Fibroblast of skin of abdomen (primary cell): ENCODE measurements at regions not wholly inside any gene's neighbourhood (a gene's known extent, or its start where the extent isn't known, plus 50 kb on each side); places are given as distances from the start of the nearest gene placed in this dataset.

Experiments
- DNase-seq: peaks from one replicate; pipeline ENCODE4 v3.0.0-alpha.2; 2013

DNA sequence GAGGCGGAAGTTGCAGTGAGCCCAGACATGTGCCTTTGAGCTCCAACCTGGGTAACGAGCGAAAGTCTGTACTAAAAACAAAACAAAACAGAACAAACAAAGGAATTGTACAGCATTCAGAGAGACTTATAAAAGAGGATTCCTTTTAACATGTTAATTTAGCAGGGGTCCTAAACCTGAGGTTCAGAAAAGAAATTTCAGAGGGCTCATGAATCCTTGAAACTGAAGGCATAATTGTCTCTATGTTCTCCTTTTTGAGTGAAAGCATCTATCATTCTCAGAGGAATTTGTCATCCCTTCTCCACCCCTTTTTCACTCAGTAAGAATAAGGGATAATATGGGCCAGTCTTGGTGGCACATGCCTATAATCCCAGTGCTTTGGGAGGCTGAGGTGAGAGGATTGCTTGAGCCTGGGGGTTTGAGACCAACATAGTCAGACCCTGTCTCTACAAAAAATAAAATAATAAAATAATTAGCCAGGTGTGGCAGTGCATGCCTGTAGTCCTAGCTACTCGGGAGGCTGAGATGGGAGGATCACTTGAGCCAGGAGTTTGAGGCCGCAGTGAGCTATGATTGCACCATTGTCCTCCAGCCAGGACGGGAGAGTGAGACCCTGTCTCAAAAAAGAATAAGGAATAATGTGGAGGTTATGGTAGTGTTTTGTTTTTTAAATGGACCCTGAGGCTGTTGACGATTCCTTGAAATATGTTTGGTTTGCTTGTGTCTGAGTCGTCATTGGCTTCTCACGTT lies 309.1 kb upstream of the C2CD4B start:
- no peak for DNase-seq

DNA sequence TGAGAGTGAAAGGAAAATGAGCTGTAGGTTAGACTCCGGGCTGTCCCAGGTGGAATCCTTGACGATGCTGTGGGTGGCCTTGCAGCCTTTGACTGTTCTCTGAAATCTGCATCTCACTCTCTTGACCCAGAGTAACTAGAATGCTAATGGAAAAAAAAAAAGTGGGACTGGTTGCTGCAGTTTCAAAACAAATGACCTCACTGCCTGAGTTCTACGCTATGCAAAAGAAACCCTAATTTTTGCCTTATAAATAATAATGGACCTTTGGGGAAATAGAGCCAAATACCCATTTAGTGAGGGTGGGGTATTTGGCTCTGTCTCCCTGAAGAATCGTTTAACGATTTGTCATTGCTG lies 309.7 kb upstream of the C2CD4B start:
- DNase-seq: no peak

DNA sequence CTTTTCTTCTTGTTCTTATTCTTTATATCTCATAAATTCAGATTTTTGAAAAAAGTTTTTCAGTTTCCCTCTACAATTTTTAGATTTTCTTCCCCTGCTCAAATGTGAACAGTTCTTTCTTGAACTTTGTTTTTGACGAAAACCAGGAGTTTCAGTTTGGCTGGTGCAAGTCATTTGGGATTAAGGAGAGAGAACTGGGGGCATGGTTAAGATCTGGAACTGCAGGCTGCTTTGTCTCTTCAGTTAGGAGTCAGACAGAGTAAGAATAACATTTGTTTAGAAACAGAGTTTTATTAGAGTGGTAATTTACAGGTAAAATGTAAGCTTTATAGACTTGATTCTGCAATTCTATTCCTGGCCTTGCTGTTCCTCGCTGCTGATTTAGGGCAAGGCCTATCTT lies 310.5 kb upstream of the C2CD4B start:
- DNase-seq: no peak

GRCh38 chr15:62476163-62476562 lies 311.1 kb upstream of the C2CD4B start:
- no peak for DNase-seq

DNA sequence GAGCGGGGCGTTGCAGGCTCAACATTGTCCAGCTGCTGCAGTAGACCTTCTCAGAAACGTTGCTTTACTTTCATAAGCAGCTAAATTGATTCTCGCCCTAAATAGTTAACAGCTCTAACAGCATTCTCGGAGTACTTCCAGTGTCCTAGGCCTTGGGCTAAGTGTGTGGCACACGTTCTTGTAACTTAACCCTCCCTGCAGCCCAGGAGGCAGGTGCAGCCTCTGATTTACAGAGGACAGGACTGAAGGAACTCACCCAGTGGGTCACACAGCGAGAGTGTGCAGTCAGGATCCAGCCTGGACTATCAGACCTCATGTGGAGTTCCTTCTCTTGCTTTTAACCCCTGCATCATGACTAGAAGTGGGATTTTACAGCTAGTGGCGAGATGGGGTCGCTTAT lies 312.8 kb upstream of the C2CD4B start:
- DNase-seq: no peak

GRCh38 chr15:62482785-62483429 lies 317.8 kb upstream of the C2CD4B start:
- DNase-seq: peak; percentile 65

- DNase-seq: peak; percentile 35
These were observed 318.7 kb upstream of the C2CD4B start for GRCh38 chr15:62483814-62484213.

GRCh38 chr15:62485170-62485720 lies 320.2 kb upstream of the C2CD4B start:
- no peak for DNase-seq

GRCh38 chr15:62486041-62486440 lies 321.0 kb upstream of the C2CD4B start:
- DNase-seq: peak; percentile 77

GRCh38 chr15:62488387-62488786 lies 323.3 kb upstream of the C2CD4B start:
- peak; percentile 48 for DNase-seq

GRCh38 chr15:62491642-62492041 lies 326.6 kb upstream of the C2CD4B start:
- DNase-seq: peak; percentile 68

- DNase-seq: peak; percentile 43
These were observed 327.8 kb upstream of the C2CD4B start for GRCh38 chr15:62492900-62493299.

DNA sequence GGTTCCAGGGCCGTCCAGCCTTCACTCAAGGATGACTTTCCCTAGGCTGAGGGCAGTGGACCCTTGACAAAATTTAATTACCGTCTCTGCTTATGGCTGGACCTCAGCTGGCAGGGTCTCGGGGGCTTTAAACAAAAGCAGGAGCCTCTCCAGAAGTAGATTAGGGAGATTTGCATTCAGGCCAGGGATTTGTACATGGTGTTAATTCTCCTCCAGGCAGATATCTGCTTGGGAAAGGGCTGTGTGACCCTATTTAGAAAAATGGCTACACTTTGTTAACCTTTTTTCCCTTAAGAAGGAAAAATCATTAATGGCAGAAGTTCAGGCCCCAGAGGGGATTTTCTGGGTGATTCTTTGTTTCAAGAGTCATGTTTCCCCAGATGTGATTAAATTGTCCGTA lies 329.1 kb upstream of the C2CD4B start:
- DNase-seq: no peak

DNA sequence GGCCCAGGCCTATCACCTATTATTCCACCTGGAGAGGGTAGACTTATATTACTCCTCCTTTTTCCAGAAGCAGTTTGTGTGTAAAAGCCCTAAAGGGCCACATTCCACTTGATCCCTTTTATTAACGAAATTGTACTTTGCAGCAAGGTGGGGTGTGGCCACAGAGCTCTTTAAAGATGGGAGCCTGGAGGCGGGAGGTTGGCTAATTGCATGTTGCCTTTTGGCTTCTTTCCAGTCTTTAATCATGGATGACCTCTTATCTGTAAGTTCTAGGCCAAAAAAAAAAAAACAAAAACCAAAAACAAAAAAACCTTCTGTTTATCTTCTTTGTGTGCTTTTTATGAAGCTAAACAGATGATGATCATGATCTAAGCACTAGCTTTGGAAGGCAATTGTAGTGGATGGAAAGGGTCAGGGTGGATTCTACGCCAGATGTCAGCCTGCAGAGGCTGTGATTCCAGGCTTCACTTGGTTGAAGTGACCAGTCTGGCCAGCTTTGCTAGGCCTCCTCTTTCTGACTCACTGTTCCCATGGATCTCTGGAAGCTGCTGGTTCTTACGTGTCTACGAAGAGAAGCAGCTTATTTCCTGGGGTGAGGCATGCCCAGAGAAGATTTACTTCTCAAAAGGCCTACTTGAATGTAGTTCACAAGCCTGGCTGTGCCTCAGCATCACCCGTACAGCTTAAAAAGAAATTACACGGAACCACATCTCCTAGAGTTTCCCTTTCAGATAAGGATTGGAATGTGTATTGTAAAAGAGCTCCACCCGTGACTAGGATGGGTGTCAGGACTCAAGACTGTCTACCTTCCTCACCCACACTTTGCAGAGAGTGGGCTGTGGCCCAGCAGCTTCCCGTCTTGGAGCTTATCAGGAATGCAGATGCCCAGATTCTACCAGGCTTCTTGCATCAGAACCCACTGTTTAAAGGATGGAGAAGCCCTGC lies 330.9 kb upstream of the C2CD4B start:
- DNase-seq: peak; percentile 68

- peak; percentile 50 for DNase-seq
These were observed 332.3 kb upstream of the C2CD4B start for GRCh38 chr15:62497356-62497755.

- DNase-seq: no peak
These were observed 333.2 kb upstream of the C2CD4B start for GRCh38 chr15:62498278-62498677.

DNA sequence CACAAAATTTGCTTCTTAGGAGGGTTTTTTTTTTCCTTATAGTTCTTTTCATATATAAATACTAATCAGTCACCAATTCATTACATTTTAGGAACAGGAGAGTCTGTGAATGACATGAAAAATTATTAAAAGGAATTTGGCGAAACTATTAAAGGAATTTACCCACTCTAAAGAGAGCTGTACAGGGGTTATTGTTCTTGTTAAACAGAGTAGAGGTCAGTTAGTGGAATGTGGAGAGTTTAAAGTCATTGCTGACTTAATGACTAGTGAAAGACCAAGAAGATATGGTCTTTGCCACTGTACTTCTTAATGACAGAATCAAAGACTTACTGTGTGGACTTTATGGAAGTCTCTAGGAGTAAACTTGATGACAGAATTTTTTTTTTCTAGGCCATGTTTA lies 333.6 kb upstream of the C2CD4B start:
- DNase-seq: peak; percentile 41

DNA sequence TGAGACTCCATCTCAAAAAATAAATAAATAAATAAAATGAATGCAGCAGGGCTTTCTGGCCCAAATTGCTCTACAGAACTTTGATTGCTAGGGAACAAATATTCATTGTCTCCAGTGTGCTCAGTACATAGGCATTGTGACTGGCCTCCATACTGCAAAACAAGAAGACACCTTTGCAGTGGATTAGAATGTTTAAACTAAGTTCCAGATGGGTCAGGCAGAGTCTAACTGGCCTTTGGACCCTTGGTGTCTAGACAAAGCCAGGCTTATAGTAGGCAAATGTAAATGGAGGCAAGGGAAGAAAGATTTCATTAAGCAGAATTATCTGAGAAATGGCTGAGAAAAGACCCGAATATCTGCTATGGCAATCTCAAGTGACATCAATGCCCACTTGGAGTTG lies 335.2 kb upstream of the C2CD4B start:
- DNase-seq: no peak

DNA sequence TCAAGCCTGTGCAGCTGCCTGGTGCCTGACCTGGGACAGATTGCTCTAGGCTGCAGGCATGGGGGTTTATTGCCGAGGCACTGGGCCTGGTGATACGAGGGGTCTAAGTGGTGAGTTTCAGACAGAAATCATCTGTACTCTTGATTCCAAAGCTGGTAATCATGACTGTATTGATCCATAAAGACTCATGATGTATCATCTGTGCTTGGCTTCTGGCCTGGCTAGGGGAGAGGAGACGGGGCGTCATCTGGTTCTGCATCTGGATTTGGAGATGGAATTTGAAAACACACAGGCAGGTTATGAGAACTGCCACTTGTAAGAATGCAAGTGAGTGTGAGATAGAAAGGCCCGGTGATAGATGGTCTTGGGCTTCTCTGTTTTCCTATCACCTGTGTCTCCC lies 337.4 kb upstream of the C2CD4B start:
- peak; percentile 58 for DNase-seq

- peak; percentile 72 for DNase-seq
These were observed 338.4 kb upstream of the C2CD4B start for GRCh38 chr15:62503451-62503850.

DNA sequence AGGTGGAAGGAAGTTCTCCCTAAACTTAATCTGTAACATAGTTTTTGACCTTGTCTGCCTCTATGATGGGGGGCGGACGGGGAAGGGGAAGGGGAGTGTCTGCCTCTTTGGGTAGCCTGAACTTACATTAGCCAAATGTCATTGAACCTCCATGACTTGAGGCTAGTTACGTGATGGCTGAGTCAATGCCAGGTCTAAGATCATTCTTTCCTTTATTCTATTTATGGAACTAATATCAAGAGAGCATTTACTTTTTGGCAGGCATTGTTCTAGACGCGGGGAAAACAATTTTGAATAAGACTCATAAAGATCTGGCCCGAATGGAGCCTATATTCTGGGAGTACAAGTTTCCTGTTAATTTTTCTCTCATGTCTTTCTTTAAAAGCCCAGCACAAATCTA lies 340.7 kb upstream of the C2CD4B start:
- no peak for DNase-seq

- DNase-seq: peak; percentile 73
These were observed 341.2 kb upstream of the C2CD4B start for GRCh38 chr15:62506217-62506805.
